ENCODE measurements at regions not wholly inside any gene's neighbourhood (a gene's known extent, or its start where the extent isn't known, plus 50 kb on each side); places are given as distances from the start of the nearest gene placed in this dataset.
A peak's percentile ranks its signal among the peaks of the same experiment; 100 is the strongest.

DNA sequence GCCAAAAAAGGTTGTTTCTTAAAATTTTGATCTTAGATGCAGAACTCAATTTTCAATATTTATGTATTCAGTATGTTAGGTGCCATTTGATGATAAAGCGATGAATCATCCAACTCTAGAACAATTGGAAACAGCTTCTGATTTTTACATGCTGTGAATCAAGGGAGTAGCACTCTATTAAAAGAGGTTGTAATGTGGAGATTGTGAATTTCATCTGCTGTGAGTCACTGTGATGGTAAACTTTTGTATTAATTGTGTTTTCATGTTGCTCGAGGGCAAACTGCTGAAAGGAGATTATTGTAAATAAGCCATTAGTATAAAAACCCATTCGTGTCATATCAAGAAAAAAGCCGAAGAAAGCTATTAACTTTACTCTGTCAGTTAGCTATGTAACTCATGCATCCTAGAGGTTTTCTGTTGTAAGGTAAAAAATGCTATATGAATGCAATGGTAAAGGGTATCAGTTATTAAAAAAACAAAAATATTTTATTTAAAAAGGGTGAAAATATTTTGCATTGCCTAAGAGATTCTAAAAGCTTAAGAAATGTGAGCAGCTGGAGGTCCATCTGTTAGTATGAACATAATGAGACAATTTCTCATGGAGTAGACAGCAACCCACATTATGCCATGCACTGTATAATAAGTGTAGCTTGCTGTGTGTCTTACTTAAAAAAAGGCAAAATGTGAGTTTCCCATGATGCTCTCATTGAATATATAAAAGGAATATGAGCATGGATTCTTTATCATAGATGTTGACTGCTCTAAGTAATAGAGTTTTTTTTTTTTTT lies 511.0 kb upstream of the PCDH15 start:
- no peak overlapping the region for H3K27ac Mint-ChIP-seq
- TF ChIP-seq, protein P1, sequence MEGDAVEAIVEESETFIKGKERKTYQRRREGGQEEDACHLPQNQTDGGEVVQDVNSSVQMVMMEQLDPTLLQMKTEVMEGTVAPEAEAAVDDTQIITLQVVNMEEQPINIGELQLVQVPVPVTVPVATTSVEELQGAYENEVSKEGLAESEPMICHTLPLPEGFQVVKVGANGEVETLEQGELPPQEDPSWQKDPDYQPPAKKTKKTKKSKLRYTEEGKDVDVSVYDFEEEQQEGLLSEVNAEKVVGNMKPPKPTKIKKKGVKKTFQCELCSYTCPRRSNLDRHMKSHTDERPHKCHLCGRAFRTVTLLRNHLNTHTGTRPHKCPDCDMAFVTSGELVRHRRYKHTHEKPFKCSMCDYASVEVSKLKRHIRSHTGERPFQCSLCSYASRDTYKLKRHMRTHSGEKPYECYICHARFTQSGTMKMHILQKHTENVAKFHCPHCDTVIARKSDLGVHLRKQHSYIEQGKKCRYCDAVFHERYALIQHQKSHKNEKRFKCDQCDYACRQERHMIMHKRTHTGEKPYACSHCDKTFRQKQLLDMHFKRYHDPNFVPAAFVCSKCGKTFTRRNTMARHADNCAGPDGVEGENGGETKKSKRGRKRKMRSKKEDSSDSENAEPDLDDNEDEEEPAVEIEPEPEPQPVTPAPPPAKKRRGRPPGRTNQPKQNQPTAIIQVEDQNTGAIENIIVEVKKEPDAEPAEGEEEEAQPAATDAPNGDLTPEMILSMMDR (IDR thresholded peaks at IDR 0.05; ENCODE audit: unreplicated experiment in 3 of 3): no peak
- H3K9me3 Mint-ChIP-seq: no peaks in the 10 kb centered on the region
- H3K4me1 Mint-ChIP-seq: no peaks in the 10 kb centered on the region
- H3K4me3 Mint-ChIP-seq: no peak overlapping the region
- no peaks in the 10 kb centered on the region for H3K27me3 Mint-ChIP-seq (ENCODE audit: low read depth)
- no peaks in the 10 kb centered on the region for H3K36me3 Mint-ChIP-seq (ENCODE audit: low read depth)

DNA sequence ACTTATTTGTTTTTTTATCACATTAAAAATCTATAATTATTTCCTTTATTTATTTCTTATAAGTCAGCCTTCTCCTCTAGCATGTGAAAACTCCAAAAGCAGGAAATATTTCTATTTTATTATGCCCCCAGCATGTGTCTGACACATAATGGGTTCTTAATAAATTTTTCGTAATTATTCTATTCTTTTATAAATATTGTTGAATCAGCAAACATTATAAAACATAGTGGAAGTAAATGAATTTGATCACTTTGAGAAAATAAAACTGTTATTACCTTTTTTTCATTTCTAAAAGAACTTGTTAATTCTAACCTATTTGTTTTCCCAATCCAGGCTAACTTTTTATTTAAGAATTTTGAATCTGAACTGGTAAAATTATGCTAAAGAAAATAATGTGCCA lies 509.1 kb upstream of the PCDH15 start:
- Mint-ChIP-seq H3K4me1 (no peaks in the 10 kb centered on the region), H3K27ac (no peak overlapping the region), H3K9me3 (no peaks in the 10 kb centered on the region), H3K4me3 (no peak overlapping the region), H3K36me3 (ENCODE audit: low read depth) (no peaks in the 10 kb centered on the region), H3K27me3 (ENCODE audit: low read depth) (no peaks in the 10 kb centered on the region)
- TF ChIP-seq, protein P1 (IDR thresholded peaks at IDR 0.05; ENCODE audit: unreplicated experiment in 3 of 3): no peak

DNA sequence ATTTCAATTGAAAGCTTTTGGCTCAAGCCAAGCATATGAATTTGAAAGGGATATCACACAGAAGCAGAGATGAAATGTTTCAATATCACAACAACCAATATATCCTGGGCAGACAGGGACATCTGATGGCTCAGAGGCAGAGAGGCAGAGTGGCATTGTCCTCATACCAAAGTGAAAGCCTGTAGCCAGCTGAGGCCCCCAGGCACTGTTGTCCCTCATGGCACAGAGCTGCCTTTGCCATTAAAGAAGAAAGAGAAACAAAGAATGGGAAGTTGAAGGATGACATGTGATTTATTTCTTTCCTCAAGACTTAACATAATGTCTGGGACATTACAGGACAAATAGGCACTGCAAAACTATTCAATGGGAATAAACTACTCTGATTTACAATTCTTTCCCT lies 504.3 kb upstream of the PCDH15 start:
- no peaks in the 10 kb centered on the region for H3K9me3 Mint-ChIP-seq
- H3K27ac Mint-ChIP-seq: no peak overlapping the region
- H3K36me3 Mint-ChIP-seq (ENCODE audit: low read depth): no peaks in the 10 kb centered on the region
- no peaks in the 10 kb centered on the region for H3K4me1 Mint-ChIP-seq
- H3K27me3 Mint-ChIP-seq (ENCODE audit: low read depth): no peaks in the 10 kb centered on the region
- TF ChIP-seq, protein P1 (IDR thresholded peaks at IDR 0.05; ENCODE audit: unreplicated experiment in 3 of 3): no peak
- no peak overlapping the region for H3K4me3 Mint-ChIP-seq

DNA sequence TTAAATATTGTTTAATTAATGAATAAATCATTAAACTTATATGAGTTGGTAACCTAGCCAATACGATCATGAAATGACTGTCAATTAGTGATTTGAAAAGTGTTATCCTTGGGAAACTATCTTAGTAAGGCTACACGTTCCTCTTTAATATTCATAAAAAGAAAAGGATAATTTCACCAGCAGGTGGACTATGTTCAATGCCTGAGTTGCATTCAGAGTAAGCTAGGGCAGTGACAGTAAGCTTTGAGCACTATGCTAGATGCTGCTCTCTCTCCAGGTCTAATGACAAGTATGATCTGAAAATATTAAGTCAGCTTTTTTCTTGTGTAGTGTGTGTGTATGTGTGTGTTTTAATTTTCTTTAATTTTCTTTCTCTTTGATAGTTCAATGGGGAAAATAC lies 486.3 kb upstream of the PCDH15 start:
- no peaks in the 10 kb centered on the region for H3K4me1 Mint-ChIP-seq
- H3K4me3 Mint-ChIP-seq: no peak overlapping the region
- H3K36me3 Mint-ChIP-seq (ENCODE audit: low read depth): no peaks in the 10 kb centered on the region
- H3K9me3 Mint-ChIP-seq: peaks cover 10% of the 10 kb centered on the region
- no peaks in the 10 kb centered on the region for H3K27me3 Mint-ChIP-seq (ENCODE audit: low read depth)
- H3K27ac Mint-ChIP-seq: no peak overlapping the region
- TF ChIP-seq, protein P1 (IDR thresholded peaks at IDR 0.05; ENCODE audit: unreplicated experiment in 3 of 3): peak in 2 of 3 experiments; percentile 16 to 26

DNA sequence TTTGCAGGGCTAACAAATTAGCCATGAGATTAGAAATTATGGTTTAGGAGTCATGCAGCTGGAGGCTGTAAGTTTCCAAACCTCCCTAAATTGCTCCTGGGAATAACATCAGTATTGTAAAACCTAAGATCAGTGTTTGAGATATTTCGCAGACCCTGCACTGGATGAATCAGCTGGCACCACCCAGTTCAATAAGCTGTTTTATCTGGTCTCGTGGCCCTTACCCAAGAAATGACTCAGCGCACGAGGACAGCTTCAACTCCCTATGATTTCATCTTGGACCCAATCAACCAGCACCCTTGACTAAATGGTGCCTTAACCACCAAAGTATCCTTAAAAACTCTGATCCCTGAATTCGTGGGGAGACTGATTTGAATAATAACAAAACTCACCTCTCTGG lies 482.0 kb upstream of the PCDH15 start:
- H3K27ac Mint-ChIP-seq: no peak overlapping the region
- TF ChIP-seq, protein P1 (IDR thresholded peaks at IDR 0.05; ENCODE audit: unreplicated experiment in 3 of 3): no peak
- H3K9me3 Mint-ChIP-seq: peaks cover 2% of the 10 kb centered on the region
- H3K27me3 Mint-ChIP-seq (ENCODE audit: low read depth): no peaks in the 10 kb centered on the region
- no peak overlapping the region for H3K4me3 Mint-ChIP-seq
- H3K36me3 Mint-ChIP-seq (ENCODE audit: low read depth): no peaks in the 10 kb centered on the region
- H3K4me1 Mint-ChIP-seq: no peaks in the 10 kb centered on the region

DNA sequence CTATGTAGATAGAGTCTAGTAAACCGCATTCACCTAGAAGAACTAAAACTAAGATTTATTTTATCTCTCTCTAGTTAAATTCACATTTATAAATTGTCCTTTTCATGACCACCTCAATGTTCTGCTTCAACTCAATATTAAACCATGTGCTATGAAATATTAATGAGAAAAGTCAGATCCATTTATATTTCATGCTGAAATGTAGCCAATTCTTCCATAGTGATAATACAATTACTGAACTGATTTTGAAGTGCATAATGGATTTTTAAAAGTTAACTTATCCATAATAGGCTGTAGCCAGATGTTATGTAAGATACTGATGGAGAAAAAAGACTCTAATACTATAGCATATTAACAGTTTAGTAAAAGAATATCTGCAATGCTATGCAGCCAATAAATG lies 479.7 kb upstream of the PCDH15 start:
- H3K36me3 Mint-ChIP-seq (ENCODE audit: low read depth): no peaks in the 10 kb centered on the region
- no peaks in the 10 kb centered on the region for H3K27me3 Mint-ChIP-seq (ENCODE audit: low read depth)
- no peak overlapping the region for H3K27ac Mint-ChIP-seq
- peaks cover 2% of the 10 kb centered on the region for H3K9me3 Mint-ChIP-seq
- H3K4me1 Mint-ChIP-seq: no peaks in the 10 kb centered on the region
- TF ChIP-seq, protein P1 (IDR thresholded peaks at IDR 0.05; ENCODE audit: unreplicated experiment in 3 of 3): no peak
- no peak overlapping the region for H3K4me3 Mint-ChIP-seq

Data from nephron (organoid).